ENCODE measurements at regions not wholly inside any gene's neighbourhood (a gene's known extent, or its start where the extent isn't known, plus 50 kb on each side); places are given as distances from the start of the nearest gene placed in this dataset.

DNA sequence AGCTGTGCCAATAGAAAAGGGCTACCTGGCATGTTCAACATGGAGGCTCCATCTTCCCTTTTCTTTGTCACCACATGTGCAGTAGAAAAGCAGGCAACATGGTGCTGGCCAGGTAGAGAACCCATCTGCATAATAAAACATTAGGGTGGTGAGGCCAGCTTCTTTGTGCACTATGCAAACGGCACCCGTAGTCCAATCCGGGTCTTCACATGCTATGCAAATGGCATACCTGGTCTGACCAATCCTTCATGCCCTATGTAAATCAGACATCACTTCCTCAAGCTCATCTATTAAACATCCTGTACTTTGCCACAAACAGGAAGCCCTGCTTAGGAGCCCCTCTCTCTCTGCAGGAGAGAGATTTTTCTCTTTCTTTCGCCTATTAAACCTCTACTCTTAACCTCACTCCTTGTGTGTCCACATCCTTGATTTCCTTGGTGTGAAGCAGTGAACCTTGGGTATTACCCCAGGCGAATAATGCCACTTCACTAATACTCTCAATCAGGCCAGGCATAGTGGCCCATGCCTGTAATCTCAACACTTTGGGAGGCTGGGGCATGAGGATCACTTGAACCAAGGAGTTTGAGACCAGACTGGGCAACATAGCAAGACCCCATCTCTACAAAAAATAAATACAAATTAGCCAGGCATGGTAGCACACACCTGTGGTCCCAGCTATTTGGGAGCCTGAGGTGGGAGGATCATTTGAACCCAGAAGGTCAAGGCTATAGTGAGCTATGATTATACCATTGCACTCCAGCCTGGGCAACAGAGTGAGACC is 111.3 kb upstream of the MRI1 start:
- Histone ChIP-seq H2AFZ (ENCODE audit: low read depth, low read length) (no peak overlapping the region), H3K27ac (ENCODE audit: low read length) (no peak overlapping the region), H3K9me3 (ENCODE audit: insufficient read depth, low read length, severe bottlenecking) (peaks cover 4% of the 10 kb centered on the region), H3K4me2 (ENCODE audit: insufficient read depth, low read length) (no peak overlapping the region), H4K20me1 (ENCODE audit: insufficient read depth, low read length) (no peaks in the 10 kb centered on the region), H3K4me3 (ENCODE audit: low read depth in 1 of 2, low read length in 2 of 2) (no peak overlapping the region), H3K36me3 (ENCODE audit: insufficient read depth, low read length) (no peaks in the 10 kb centered on the region), H3K27me3 (ENCODE audit: insufficient read depth, low read length, poor library complexity) (no peaks in the 10 kb centered on the region), H3K79me2 (ENCODE audit: insufficient read depth, low read length) (no peaks in the 10 kb centered on the region), H3K9ac (ENCODE audit: low read depth, low read length) (no peak overlapping the region), H3K4me1 (ENCODE audit: insufficient read depth, low read length) (no peaks in the 10 kb centered on the region)
- DNase-seq, result peak; percentile 15
- ATAC-seq (ENCODE audit: insufficient read depth, low read depth), result peak; percentile 82
- no peak for TF ChIP-seq EZH2 (IDR thresholded peaks at IDR 0.05; ENCODE audit: borderline replicate concordance, low read depth, low read length, severe bottlenecking)
- TF ChIP-seq, protein P1, sequence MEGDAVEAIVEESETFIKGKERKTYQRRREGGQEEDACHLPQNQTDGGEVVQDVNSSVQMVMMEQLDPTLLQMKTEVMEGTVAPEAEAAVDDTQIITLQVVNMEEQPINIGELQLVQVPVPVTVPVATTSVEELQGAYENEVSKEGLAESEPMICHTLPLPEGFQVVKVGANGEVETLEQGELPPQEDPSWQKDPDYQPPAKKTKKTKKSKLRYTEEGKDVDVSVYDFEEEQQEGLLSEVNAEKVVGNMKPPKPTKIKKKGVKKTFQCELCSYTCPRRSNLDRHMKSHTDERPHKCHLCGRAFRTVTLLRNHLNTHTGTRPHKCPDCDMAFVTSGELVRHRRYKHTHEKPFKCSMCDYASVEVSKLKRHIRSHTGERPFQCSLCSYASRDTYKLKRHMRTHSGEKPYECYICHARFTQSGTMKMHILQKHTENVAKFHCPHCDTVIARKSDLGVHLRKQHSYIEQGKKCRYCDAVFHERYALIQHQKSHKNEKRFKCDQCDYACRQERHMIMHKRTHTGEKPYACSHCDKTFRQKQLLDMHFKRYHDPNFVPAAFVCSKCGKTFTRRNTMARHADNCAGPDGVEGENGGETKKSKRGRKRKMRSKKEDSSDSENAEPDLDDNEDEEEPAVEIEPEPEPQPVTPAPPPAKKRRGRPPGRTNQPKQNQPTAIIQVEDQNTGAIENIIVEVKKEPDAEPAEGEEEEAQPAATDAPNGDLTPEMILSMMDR (IDR thresholded peaks at IDR 0.05; ENCODE audit: borderline replicate concordance, extremely low read depth, low read length, poor library complexity, severe bottlenecking), result no peak

DNA sequence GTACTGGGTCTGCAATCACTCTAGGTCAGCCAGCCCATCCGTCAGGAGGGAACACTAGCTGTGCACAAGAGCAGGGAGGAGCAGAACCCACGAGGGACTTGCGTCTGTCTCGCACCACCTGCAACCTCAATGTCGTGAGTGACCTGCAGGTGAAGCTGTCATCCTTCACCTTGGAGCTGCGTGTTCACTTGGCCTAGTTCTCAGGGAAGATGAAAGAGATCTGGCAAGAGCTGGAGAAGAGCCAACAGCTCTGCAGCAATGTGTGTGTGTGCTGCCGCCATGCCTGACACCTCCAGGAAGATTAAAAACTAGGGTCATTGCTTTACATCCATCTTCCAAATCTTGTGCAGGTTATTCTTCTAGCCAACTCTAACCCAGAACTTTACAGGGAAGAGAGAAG is 117.6 kb upstream of the MRI1 start:
- no peak for ATAC-seq (ENCODE audit: insufficient read depth, low read depth)
- DNase-seq, result no peak
- TF ChIP-seq, protein P1 (IDR thresholded peaks at IDR 0.05; ENCODE audit: borderline replicate concordance, extremely low read depth, low read length, poor library complexity, severe bottlenecking), result no peak
- TF ChIP-seq EZH2 (IDR thresholded peaks at IDR 0.05; ENCODE audit: borderline replicate concordance, low read depth, low read length, severe bottlenecking), result no peak
- Histone ChIP-seq H3K79me2 (ENCODE audit: insufficient read depth, low read length) (no peaks in the 10 kb centered on the region), H3K9ac (ENCODE audit: low read depth, low read length) (no peak overlapping the region), H2AFZ (ENCODE audit: low read depth, low read length) (no peak overlapping the region), H3K4me1 (ENCODE audit: insufficient read depth, low read length) (no peaks in the 10 kb centered on the region), H3K27ac (ENCODE audit: low read length) (no peak overlapping the region), H3K4me2 (ENCODE audit: insufficient read depth, low read length) (no peak overlapping the region), H3K36me3 (ENCODE audit: insufficient read depth, low read length) (no peaks in the 10 kb centered on the region), H3K9me3 (ENCODE audit: insufficient read depth, low read length, severe bottlenecking) (no peaks in the 10 kb centered on the region), H3K27me3 (ENCODE audit: insufficient read depth, low read length, poor library complexity) (no peaks in the 10 kb centered on the region), H4K20me1 (ENCODE audit: insufficient read depth, low read length) (no peaks in the 10 kb centered on the region), H3K4me3 (ENCODE audit: low read depth in 1 of 2, low read length in 2 of 2) (no peak overlapping the region)

DNA sequence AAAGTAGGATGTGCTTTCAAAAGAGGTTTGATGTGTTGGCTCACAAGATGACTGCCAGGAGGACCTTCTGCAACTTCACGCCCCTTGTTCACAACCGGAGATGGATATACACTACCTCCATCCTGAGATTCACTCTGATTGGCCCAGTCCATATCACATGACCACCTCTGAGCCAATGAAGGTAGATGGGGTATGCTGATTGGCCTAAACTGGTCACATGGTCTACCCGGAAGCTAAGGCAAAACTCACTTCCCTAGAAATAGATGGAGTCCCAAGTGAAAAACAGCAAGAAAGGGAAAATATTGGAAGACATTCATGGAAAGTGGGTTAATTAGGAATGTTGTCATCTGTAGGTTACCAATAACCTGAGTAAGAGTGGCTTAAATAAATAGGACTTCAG is 119.7 kb upstream of the MRI1 start:
- Histone ChIP-seq H3K4me3 (ENCODE audit: low read depth in 1 of 2, low read length in 2 of 2) (no peak overlapping the region), H3K9ac (ENCODE audit: low read depth, low read length) (no peak overlapping the region), H3K36me3 (ENCODE audit: insufficient read depth, low read length) (no peaks in the 10 kb centered on the region), H3K4me2 (ENCODE audit: insufficient read depth, low read length) (no peak overlapping the region), H3K79me2 (ENCODE audit: insufficient read depth, low read length) (no peaks in the 10 kb centered on the region), H3K9me3 (ENCODE audit: insufficient read depth, low read length, severe bottlenecking) (no peaks in the 10 kb centered on the region), H3K4me1 (ENCODE audit: insufficient read depth, low read length) (no peaks in the 10 kb centered on the region), H2AFZ (ENCODE audit: low read depth, low read length) (no peak overlapping the region), H4K20me1 (ENCODE audit: insufficient read depth, low read length) (no peaks in the 10 kb centered on the region), H3K27ac (ENCODE audit: low read length) (no peak overlapping the region), H3K27me3 (ENCODE audit: insufficient read depth, low read length, poor library complexity) (no peaks in the 10 kb centered on the region)
- TF ChIP-seq, protein P1 (IDR thresholded peaks at IDR 0.05; ENCODE audit: borderline replicate concordance, extremely low read depth, low read length, poor library complexity, severe bottlenecking), result no peak
- TF ChIP-seq EZH2 (IDR thresholded peaks at IDR 0.05; ENCODE audit: borderline replicate concordance, low read depth, low read length, severe bottlenecking), result no peak
- ATAC-seq (ENCODE audit: insufficient read depth, low read depth) (no peak), DNase-seq (peak; percentile 7)
